WTC11 (cell line): ENCODE measurements at regions not wholly inside any gene's neighbourhood (a gene's known extent, or its start where the extent isn't known, plus 50 kb on each side); places are given as distances from the start of the nearest gene placed in this dataset.

Source experiments
- ATAC-seq: fragments of 200-7000 bp; cut with Tn5 transposase; 2 replicates; pipeline ENCODE4 v1.10.0; 2021; ENCODE audit warnings: mild to moderate bottlenecking, moderate library complexity
- CTCF ChIA-PET: fragments of 300-600 bp; sonication (Branson Sonifier 250); formaldehyde crosslinking; loops from one replicate; lab custom pipeline; 2021; ENCODE audit warnings: antibody characterized with exemption; lab: Charles Lee
- POLR2A ChIA-PET: fragments of 350-600 bp; sonication (Branson Sonifier 250); formaldehyde crosslinking; loops from one replicate; lab custom pipeline; 2021; ENCODE audit warnings: antibody characterized with exemption; lab: Charles Lee
- DNase-seq: peaks from one replicate; pipeline ENCODE4 v3.0.0; 2021; ENCODE audit warnings: low spot score
- H3K27ac Mint-ChIP-seq: 2 replicates; pipeline ENCODE4 v1.8.0; 2021; ENCODE audit warnings: mixed read lengths
- H3K27me3 Mint-ChIP-seq: 2 replicates; pipeline ENCODE4 v1.8.0; 2021; ENCODE audit warnings: low read depth, mild to moderate bottlenecking, moderate library complexity, mixed read lengths
- H3K36me3 Mint-ChIP-seq: 2 replicates; pipeline ENCODE4 v1.8.0; 2021; ENCODE audit warnings: mixed read lengths
- H3K4me1 Mint-ChIP-seq: 2 replicates; pipeline ENCODE4 v1.8.0; 2022; ENCODE audit warnings: mixed read lengths
- H3K4me3 Mint-ChIP-seq: 2 replicates; pipeline ENCODE4 v1.8.0; 2021; ENCODE audit warnings: mild to moderate bottlenecking, moderate library complexity, mixed read lengths
- H3K9me3 Mint-ChIP-seq: 2 replicates; pipeline ENCODE4 v1.8.0; 2021; ENCODE audit warnings: mixed read lengths
- AR ChIP-seq: fragments of 250-450 bp; sonication (Bioruptor Pico); IDR thresholded peaks from 2 replicates; pipeline ENCODE4 v1.9.0; 2021; ENCODE audit warnings: mild to moderate bottlenecking
- ARID4B ChIP-seq: sonication (generic); formaldehyde crosslinking; IDR thresholded peaks from 2 replicates; pipeline ENCODE4 v1.8.0; 2023; ENCODE audit warnings: missing genetic modification reagents, mild to moderate bottlenecking, borderline replicate concordance
- CREM ChIP-seq: sonication (generic); formaldehyde crosslinking; IDR thresholded peaks from 2 replicates; pipeline ENCODE4 v1.8.1; 2022; ENCODE audit warnings: mild to moderate bottlenecking, missing genetic modification reagents, moderate library complexity
- E2F5 ChIP-seq: sonication (generic); formaldehyde crosslinking; IDR thresholded peaks from 2 replicates; pipeline ENCODE4 v1.8.1; 2022; ENCODE audit warnings: mild to moderate bottlenecking, moderate library complexity, missing genetic modification reagents
- ETV6 ChIP-seq: sonication (generic); formaldehyde crosslinking; IDR thresholded peaks from 2 replicates; pipeline ENCODE4 v1.8.1; 2022; ENCODE audit warnings: mild to moderate bottlenecking, missing genetic modification reagents
- FOXJ3 ChIP-seq: sonication (generic); formaldehyde crosslinking; IDR thresholded peaks from 2 replicates; pipeline ENCODE4 v1.9.0; 2021; ENCODE audit warnings: missing genetic modification reagents, mild to moderate bottlenecking, borderline replicate concordance
- GABPB1 ChIP-seq: sonication (generic); formaldehyde crosslinking; IDR thresholded peaks from 2 replicates; pipeline ENCODE4 v1.8.1; 2023; ENCODE audit warnings: mild to moderate bottlenecking, missing genetic modification reagents
- GRHL2 ChIP-seq: fragments of 250-450 bp; sonication (Bioruptor Pico); IDR thresholded peaks from 2 replicates; pipeline ENCODE4 v1.8.0; 2022; ENCODE audit warnings: mild to moderate bottlenecking, moderate library complexity; ENCODE audit not compliant: insufficient replicate concordance, severe bottlenecking
- IRF1 ChIP-seq: sonication (generic); formaldehyde crosslinking; IDR thresholded peaks from 2 replicates; pipeline ENCODE4 v1.8.0; 2023; ENCODE audit warnings: missing genetic modification reagents
- IRF2 ChIP-seq: sonication (generic); formaldehyde crosslinking; IDR thresholded peaks from 2 replicates; pipeline ENCODE4 v1.8.0; 2022; ENCODE audit warnings: low read depth, missing genetic modification reagents, borderline replicate concordance
- MAX ChIP-seq: sonication (generic); formaldehyde crosslinking; IDR thresholded peaks from 2 replicates; pipeline ENCODE4 v1.8.0; 2022; ENCODE audit warnings: mild to moderate bottlenecking, missing genetic modification reagents
- PREB ChIP-seq: sonication (generic); formaldehyde crosslinking; IDR thresholded peaks from 2 replicates; pipeline ENCODE4 v1.8.1; 2022; ENCODE audit warnings: mild to moderate bottlenecking, missing genetic modification reagents, moderate library complexity, borderline replicate concordance
- SMAD3 ChIP-seq: sonication (generic); formaldehyde crosslinking; IDR thresholded peaks from 2 replicates; pipeline ENCODE4 v1.8.0; 2022; ENCODE audit warnings: missing genetic modification reagents, mild to moderate bottlenecking, borderline replicate concordance
- SMAD4 ChIP-seq: sonication (generic); formaldehyde crosslinking; IDR thresholded peaks from 2 replicates; pipeline ENCODE4 v1.8.0; 2022; ENCODE audit warnings: mild to moderate bottlenecking, missing genetic modification reagents
- ZBTB21 ChIP-seq: sonication (generic); formaldehyde crosslinking; IDR thresholded peaks from 2 replicates; pipeline ENCODE4 v1.8.1; 2023; ENCODE audit warnings: mild to moderate bottlenecking, missing genetic modification reagents, borderline replicate concordance
- ZNF219 ChIP-seq: sonication (generic); formaldehyde crosslinking; IDR thresholded peaks from 2 replicates; pipeline ENCODE4 v1.8.0; 2023; ENCODE audit warnings: missing genetic modification reagents, mild to moderate bottlenecking, borderline replicate concordance
- ZNF281 ChIP-seq: sonication (generic); formaldehyde crosslinking; IDR thresholded peaks from 2 replicates; pipeline ENCODE4 v1.8.0; 2023; ENCODE audit warnings: mild to moderate bottlenecking, missing genetic modification reagents
- ZNF317 ChIP-seq: sonication (generic); formaldehyde crosslinking; IDR thresholded peaks from 2 replicates; pipeline ENCODE4 v1.8.1; 2023; ENCODE audit warnings: low read depth, mild to moderate bottlenecking, moderate library complexity, missing genetic modification reagents, borderline replicate concordance

GRCh38 chr12:13561923-13562322 is 365.4 kb downstream of the EMP1 start (continued):
- TF ChIP-seq FOXJ3 (CRISPR knock-in tag), result no peak
- no peak for TF ChIP-seq ZNF317 (CRISPR knock-in tag)

- H3K4me3 Mint-ChIP-seq, result no peak overlapping the region
- CTCF ChIA-PET, result interaction anchor here (1.0 kb wide), 1 partner anchor 24 kb away, joined by 3 read pairs; no protein-coding TSS in a partner anchor
- ATAC-seq, result no peak
- POLR2A ChIA-PET, result no interaction called here
- no peaks in the 10 kb centered on the region for H3K36me3 Mint-ChIP-seq
- no peaks in the 10 kb centered on the region for H3K4me1 Mint-ChIP-seq
- TF ChIP-seq ZNF281 (CRISPR knock-in tag) (no peak), MAX (CRISPR knock-in tag) (no peak), IRF1 (CRISPR knock-in tag) (no peak), ZNF219 (CRISPR knock-in tag) (no peak), SMAD4 (CRISPR knock-in tag) (no peak), IRF2 (CRISPR knock-in tag) (no peak), ZNF317 (CRISPR knock-in tag) (no peak), AR (no peak), GRHL2 (no peak), CREM (CRISPR knock-in tag) (no peak), SMAD3 (CRISPR knock-in tag) (no peak), ZBTB21 (CRISPR knock-in tag) (no peak), GABPB1 (CRISPR knock-in tag) (no peak), E2F5 (CRISPR knock-in tag) (no peak), PREB (CRISPR knock-in tag) (no peak), ARID4B (CRISPR knock-in tag) (no peak), ETV6 (no peak)
- no peaks in the 10 kb centered on the region for H3K9me3 Mint-ChIP-seq
- DNase-seq, result no peak
- H3K27ac Mint-ChIP-seq, result no peak overlapping the region
- no peaks in the 10 kb centered on the region; the same call in 1 of the 2 replicates for H3K27me3 Mint-ChIP-seq
Measured at GRCh38 chr12:13559318-13559978, 362.9 kb downstream of the EMP1 start.
